ENCODE measurements at regions not wholly inside any gene's neighbourhood (a gene's known extent, or its start where the extent isn't known, plus 50 kb on each side); places are given as distances from the start of the nearest gene placed in this dataset.

DNA sequence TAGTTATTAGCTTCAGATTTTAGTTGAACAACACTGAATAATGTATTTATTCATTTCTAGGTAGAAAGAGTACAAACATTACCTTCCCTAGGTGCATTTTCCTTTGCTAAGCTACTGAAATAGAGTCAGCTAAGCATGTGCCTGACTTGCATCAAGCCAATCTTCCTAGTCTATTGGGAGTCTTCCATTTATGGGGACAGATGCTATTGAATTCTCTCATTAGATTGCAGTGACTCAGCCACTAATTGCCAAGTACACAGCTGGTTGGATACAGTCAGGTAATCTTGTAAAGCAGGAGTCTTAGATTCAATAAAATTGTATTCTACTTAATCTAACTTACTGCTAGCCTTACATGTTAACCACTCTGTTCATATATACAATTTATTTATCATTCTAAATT, 55.2 kb upstream of the RPS13 start:
- peaks cover 30% of the 10 kb centered on the region for H3K36me3 ChIP-seq (ENCODE audit: control insufficient read depth, insufficient read depth, low read length)
- no peak overlapping the region for H3K9ac ChIP-seq (ENCODE audit: insufficient read depth in 1 of 2, low read depth in 2 of 2, low read length in 2 of 2)
- H4K20me1 ChIP-seq (replicated peaks; ENCODE audit: control insufficient read depth, insufficient read depth, low read length): no peaks in the 10 kb centered on the region
- H3K27me3 ChIP-seq (ENCODE audit: control insufficient read depth in 2 of 2, insufficient read depth in 2 of 2, low read length in 2 of 2): no peaks in the 10 kb centered on the region
- no peaks in the 10 kb centered on the region for H3K79me2 ChIP-seq (ENCODE audit: control insufficient read depth, insufficient read depth, low read length)
- BruUV-seq (replicated peaks): no TSS peak
- H3K9me3 ChIP-seq (replicated peaks; ENCODE audit: control insufficient read depth, insufficient read depth, low read depth, low read length): no peaks in the 10 kb centered on the region
- POLR2A ChIA-PET: no interaction called here
- no peak for ATAC-seq
- H3K4me3 ChIP-seq: no peak overlapping the region
- H3K9me1 ChIP-seq (ENCODE audit: control insufficient read depth, insufficient read depth, low read length): no peaks in the 10 kb centered on the region
- no peak for DNase-seq (ENCODE audit: extremely low read depth in 1 of 4, low spot score in 3 of 4)
- TF ChIP-seq POU5F1 (IDR thresholded peaks at IDR 0.05; ENCODE audit: borderline replicate concordance, low read depth, low read length, partially characterized antibody) (no peak), MBD2 (IDR thresholded peaks at IDR 0.05; ENCODE audit: borderline replicate concordance, low read depth) (no peak), EGR1 (conservative IDR thresholded peaks at IDR 0.05) (no peak), KAT8 (IDR thresholded peaks at IDR 0.05; ENCODE audit: low read depth) (no peak), ZNF224 (CRISPR knock-in tag; IDR thresholded peaks at IDR 0.05) (no peak), FIP1L1 (IDR thresholded peaks at IDR 0.05; ENCODE audit: low read depth, low read length, poor library complexity, severe bottlenecking) (no peak), GABPA (tag; conservative IDR thresholded peaks at IDR 0.05; ENCODE audit: low read depth) (no peak), HCFC1 (IDR thresholded peaks at IDR 0.05; ENCODE audit: low read depth, low read length) (no peak), ZBED1 (IDR thresholded peaks at IDR 0.05) (no peak), OTX1 (CRISPR knock-in tag; IDR thresholded peaks at IDR 0.05) (no peak), BDP1 (IDR thresholded peaks at IDR 0.05; ENCODE audit: insufficient read depth, insufficient read length) (no peak), NONO (IDR thresholded peaks at IDR 0.05; ENCODE audit: low read depth in 2 of 2, low read length in 1 of 2) (no peak), ZNF75A (CRISPR knock-in tag; IDR thresholded peaks at IDR 0.05) (no peak), ZBTB17 (CRISPR knock-in tag; IDR thresholded peaks at IDR 0.05) (no peak), ELF2 (CRISPR knock-in tag; IDR thresholded peaks at IDR 0.05) (no peak), HNRNPK (IDR thresholded peaks at IDR 0.05; ENCODE audit: low read depth, low read length, poor library complexity, severe bottlenecking) (no peak)
- TF ChIP-seq, protein P1, sequence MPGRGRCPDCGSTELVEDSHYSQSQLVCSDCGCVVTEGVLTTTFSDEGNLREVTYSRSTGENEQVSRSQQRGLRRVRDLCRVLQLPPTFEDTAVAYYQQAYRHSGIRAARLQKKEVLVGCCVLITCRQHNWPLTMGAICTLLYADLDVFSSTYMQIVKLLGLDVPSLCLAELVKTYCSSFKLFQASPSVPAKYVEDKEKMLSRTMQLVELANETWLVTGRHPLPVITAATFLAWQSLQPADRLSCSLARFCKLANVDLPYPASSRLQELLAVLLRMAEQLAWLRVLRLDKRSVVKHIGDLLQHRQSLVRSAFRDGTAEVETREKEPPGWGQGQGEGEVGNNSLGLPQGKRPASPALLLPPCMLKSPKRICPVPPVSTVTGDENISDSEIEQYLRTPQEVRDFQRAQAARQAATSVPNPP (IDR thresholded peaks at IDR 0.05; ENCODE audit: borderline replicate concordance, insufficient read depth, insufficient read length): no peak
- TF ChIP-seq, protein P2, sequence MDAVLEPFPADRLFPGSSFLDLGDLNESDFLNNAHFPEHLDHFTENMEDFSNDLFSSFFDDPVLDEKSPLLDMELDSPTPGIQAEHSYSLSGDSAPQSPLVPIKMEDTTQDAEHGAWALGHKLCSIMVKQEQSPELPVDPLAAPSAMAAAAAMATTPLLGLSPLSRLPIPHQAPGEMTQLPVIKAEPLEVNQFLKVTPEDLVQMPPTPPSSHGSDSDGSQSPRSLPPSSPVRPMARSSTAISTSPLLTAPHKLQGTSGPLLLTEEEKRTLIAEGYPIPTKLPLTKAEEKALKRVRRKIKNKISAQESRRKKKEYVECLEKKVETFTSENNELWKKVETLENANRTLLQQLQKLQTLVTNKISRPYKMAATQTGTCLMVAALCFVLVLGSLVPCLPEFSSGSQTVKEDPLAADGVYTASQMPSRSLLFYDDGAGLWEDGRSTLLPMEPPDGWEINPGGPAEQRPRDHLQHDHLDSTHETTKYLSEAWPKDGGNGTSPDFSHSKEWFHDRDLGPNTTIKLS (IDR thresholded peaks at IDR 0.05; ENCODE audit: borderline replicate concordance, low read depth): no peak
- TF ChIP-seq, protein P3, sequence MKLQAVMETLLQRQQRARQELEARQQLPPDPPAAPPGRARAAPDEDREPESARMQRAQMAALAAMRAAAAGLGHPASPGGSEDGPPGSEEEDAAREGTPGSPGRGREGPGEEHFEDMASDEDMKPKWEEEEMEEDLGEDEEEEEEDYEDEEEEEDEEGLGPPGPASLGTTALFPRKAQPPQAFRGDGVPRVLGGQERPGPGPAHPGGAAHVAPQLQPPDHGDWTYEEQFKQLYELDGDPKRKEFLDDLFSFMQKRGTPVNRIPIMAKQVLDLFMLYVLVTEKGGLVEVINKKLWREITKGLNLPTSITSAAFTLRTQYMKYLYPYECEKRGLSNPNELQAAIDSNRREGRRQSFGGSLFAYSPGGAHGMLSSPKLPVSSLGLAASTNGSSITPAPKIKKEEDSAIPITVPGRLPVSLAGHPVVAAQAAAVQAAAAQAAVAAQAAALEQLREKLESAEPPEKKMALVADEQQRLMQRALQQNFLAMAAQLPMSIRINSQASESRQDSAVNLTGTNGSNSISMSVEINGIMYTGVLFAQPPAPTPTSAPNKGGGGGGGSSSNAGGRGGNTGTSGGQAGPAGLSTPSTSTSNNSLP (IDR thresholded peaks at IDR 0.05; ENCODE audit: borderline replicate concordance, low read depth, low read length): no peak
- no peak overlapping the region for H2AFZ ChIP-seq (ENCODE audit: low read depth, low read length)
- H3K4me2 ChIP-seq (ENCODE audit: insufficient read depth, low read length): no peak overlapping the region
- H3K27ac ChIP-seq (ENCODE audit: extremely low read depth, low read depth, low read length): no peak overlapping the region
- in situ Hi-C loops (cut with MboI): no loop called here
- no peaks in the 10 kb centered on the region for H3K4me1 ChIP-seq (replicated peaks in 1 of 2; ENCODE audit: control insufficient read depth in 2 of 2, insufficient read depth in 2 of 2, low read length in 2 of 2)
- FAIRE-seq: no peak
- intact Hi-C loops (cut with micrococcal nuclease): no loop called here
- CTCF ChIA-PET (ENCODE audit: low intra/inter-chr PET ratio): no interaction called here

All from K562 (cell line).